ENCODE measurements at regions not wholly inside any gene's neighbourhood (a gene's known extent, or its start where the extent isn't known, plus 50 kb on each side); places are given as distances from the start of the nearest gene placed in this dataset.

- no peak overlapping the region for H3K4me3 ChIP-seq (ENCODE audit: low read depth, low read length)
- TF ChIP-seq CTCF (IDR thresholded peaks at IDR 0.05; ENCODE audit: borderline replicate concordance, insufficient read depth, low read depth, low read length), result no peak
Measured at GRCh38 chr15:94584833-94585244, 353.5 kb downstream of the MCTP2 start.

GRCh38 chr15:94586099-94586498 lies 354.7 kb downstream of the MCTP2 start:
- no peak overlapping the region for H3K4me3 ChIP-seq (ENCODE audit: low read depth, low read length)
- no peak for TF ChIP-seq CTCF (IDR thresholded peaks at IDR 0.05; ENCODE audit: borderline replicate concordance, insufficient read depth, low read depth, low read length)

- no peak for TF ChIP-seq CTCF (IDR thresholded peaks at IDR 0.05; ENCODE audit: borderline replicate concordance, insufficient read depth, low read depth, low read length)
- no peak overlapping the region for H3K4me3 ChIP-seq (ENCODE audit: low read depth, low read length)
Measured at GRCh38 chr15:94587113-94587512, 355.8 kb downstream of the MCTP2 start.

GRCh38 chr15:94588993-94589392 lies 357.6 kb downstream of the MCTP2 start:
- no peak overlapping the region for H3K4me3 ChIP-seq (ENCODE audit: low read depth, low read length)
- no peak for TF ChIP-seq CTCF (IDR thresholded peaks at IDR 0.05; ENCODE audit: borderline replicate concordance, insufficient read depth, low read depth, low read length)

- no peak overlapping the region for H3K4me3 ChIP-seq (ENCODE audit: low read depth, low read length)
- TF ChIP-seq CTCF (IDR thresholded peaks at IDR 0.05; ENCODE audit: borderline replicate concordance, insufficient read depth, low read depth, low read length), result no peak
Measured at GRCh38 chr15:94592495-94592894, 361.1 kb downstream of the MCTP2 start.

GRCh38 chr15:94596707-94597106 lies 365.3 kb downstream of the MCTP2 start:
- H3K4me3 ChIP-seq (ENCODE audit: low read depth, low read length), result no peak overlapping the region
- no peak for TF ChIP-seq CTCF (IDR thresholded peaks at IDR 0.05; ENCODE audit: borderline replicate concordance, insufficient read depth, low read depth, low read length)

- no peak overlapping the region for H3K4me3 ChIP-seq (ENCODE audit: low read depth, low read length)
- no peak for TF ChIP-seq CTCF (IDR thresholded peaks at IDR 0.05; ENCODE audit: borderline replicate concordance, insufficient read depth, low read depth, low read length)
Measured at GRCh38 chr15:94600505-94600904, 369.1 kb downstream of the MCTP2 start.
